ENCODE measurements at regions not wholly inside any gene's neighbourhood (a gene's known extent, or its start where the extent isn't known, plus 50 kb on each side); places are given as distances from the start of the nearest gene placed in this dataset.
"Not testable (repeated sequence)": the region's sequence is repeated elsewhere in the genome, so short reads cannot be mapped to it uniquely, and the experiment has no call there.

- no peak for DNase-seq (ENCODE audit: extremely low read depth in 1 of 2, low read depth in 1 of 2)
Observed at GRCh38 chr10:7070950-7071349, 339.9 kb downstream of the SFMBT2 start.

- no peak for DNase-seq (ENCODE audit: extremely low read depth in 1 of 2, low read depth in 1 of 2)
Observed at GRCh38 chr10:7069706-7070105, 341.1 kb downstream of the SFMBT2 start.

- DNase-seq (ENCODE audit: extremely low read depth in 1 of 2, low read depth in 1 of 2), result no peak
Observed at GRCh38 chr10:7056216-7056615, 354.6 kb downstream of the SFMBT2 start.

- DNase-seq (ENCODE audit: extremely low read depth in 1 of 2, low read depth in 1 of 2), result no peak
Observed at GRCh38 chr10:7054915-7055314, 355.9 kb downstream of the SFMBT2 start.

GRCh38 chr10:7053195-7053594 is 357.6 kb downstream of the SFMBT2 start:
- no peak for DNase-seq (ENCODE audit: extremely low read depth in 1 of 2, low read depth in 1 of 2)

- DNase-seq (ENCODE audit: extremely low read depth in 1 of 2, low read depth in 1 of 2), result not testable (repeated sequence)
Observed at GRCh38 chr10:7050024-7050423, 360.8 kb downstream of the SFMBT2 start.

GRCh38 chr10:7048061-7048460 is 362.8 kb downstream of the SFMBT2 start:
- DNase-seq (ENCODE audit: extremely low read depth in 1 of 2, low read depth in 1 of 2), result no peak

- no peak for DNase-seq (ENCODE audit: extremely low read depth in 1 of 2, low read depth in 1 of 2)
Observed at GRCh38 chr10:7046615-7047014, 364.2 kb downstream of the SFMBT2 start.

- DNase-seq (ENCODE audit: extremely low read depth in 1 of 2, low read depth in 1 of 2), result no peak
Observed at GRCh38 chr10:7045891-7046599, 364.8 kb downstream of the SFMBT2 start.

GRCh38 chr10:7043055-7043653 is 367.7 kb downstream of the SFMBT2 start:
- no peak for DNase-seq (ENCODE audit: extremely low read depth in 1 of 2, low read depth in 1 of 2)

- DNase-seq (ENCODE audit: extremely low read depth in 1 of 2, low read depth in 1 of 2), result no peak
Observed at GRCh38 chr10:7042419-7043054, 368.3 kb downstream of the SFMBT2 start.

- DNase-seq (ENCODE audit: extremely low read depth in 1 of 2, low read depth in 1 of 2), result no peak
Observed at GRCh38 chr10:7042000-7042399, 368.8 kb downstream of the SFMBT2 start.

GRCh38 chr10:7040681-7041080 is 370.2 kb downstream of the SFMBT2 start:
- DNase-seq (ENCODE audit: extremely low read depth in 1 of 2, low read depth in 1 of 2), result no peak

GRCh38 chr10:7039859-7040258 is 371.0 kb downstream of the SFMBT2 start:
- no peak for DNase-seq (ENCODE audit: extremely low read depth in 1 of 2, low read depth in 1 of 2)

GRCh38 chr10:7038416-7038815 is 372.4 kb downstream of the SFMBT2 start:
- no peak for DNase-seq (ENCODE audit: extremely low read depth in 1 of 2, low read depth in 1 of 2)

- DNase-seq (ENCODE audit: extremely low read depth in 1 of 2, low read depth in 1 of 2), result not testable (repeated sequence)
Observed at GRCh38 chr10:7037434-7037833, 373.4 kb downstream of the SFMBT2 start.

- DNase-seq (ENCODE audit: extremely low read depth in 1 of 2, low read depth in 1 of 2), result no peak
Observed at GRCh38 chr10:7036951-7037350, 373.9 kb downstream of the SFMBT2 start.

- no peak for DNase-seq (ENCODE audit: extremely low read depth in 1 of 2, low read depth in 1 of 2)
Observed at GRCh38 chr10:7035126-7035761, 375.6 kb downstream of the SFMBT2 start.

- no peak for DNase-seq (ENCODE audit: extremely low read depth in 1 of 2, low read depth in 1 of 2)
Observed at GRCh38 chr10:7033031-7033430, 377.8 kb downstream of the SFMBT2 start.

GRCh38 chr10:7030134-7030855 is 380.5 kb downstream of the SFMBT2 start:
- DNase-seq (ENCODE audit: extremely low read depth in 1 of 2, low read depth in 1 of 2), result no peak

GRCh38 chr10:7029672-7030071 is 381.2 kb downstream of the SFMBT2 start:
- DNase-seq (ENCODE audit: extremely low read depth in 1 of 2, low read depth in 1 of 2), result no peak

Data from activated CD8-positive, alpha-beta memory T cell treated with anti-CD3 and anti-CD28 coated beads for 1 hour (primary cell).